ENCODE measurements at regions not wholly inside any gene's neighbourhood (a gene's known extent, or its start where the extent isn't known, plus 50 kb on each side); places are given as distances from the start of the nearest gene placed in this dataset.

DNA sequence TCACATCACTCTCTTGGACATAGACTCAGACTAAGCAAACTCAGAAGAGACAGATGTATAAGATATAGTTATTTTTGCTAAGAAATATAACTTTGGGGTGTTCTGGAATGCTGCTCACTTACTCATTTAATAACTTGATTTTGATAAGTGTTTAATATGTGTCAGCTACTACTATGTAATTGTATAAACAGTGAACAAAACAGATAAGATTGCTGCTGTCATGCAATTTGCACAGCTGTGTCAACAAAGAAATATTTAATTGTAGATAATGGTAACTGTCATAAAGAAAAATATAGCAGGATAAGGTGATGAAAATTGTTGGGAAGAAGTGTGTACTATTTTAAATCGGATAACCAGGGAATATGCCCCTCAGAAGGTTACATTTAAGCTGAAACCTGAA, 84.1 kb upstream of the ZDHHC17 start:
- no peaks in the 10 kb centered on the region for H3K36me3 ChIP-seq
- no peak overlapping the region for H3K27ac ChIP-seq
- Mint-ChIP-seq H3K4me1 (peaks cover 7% of the 10 kb centered on the region), H3K27me3 (ENCODE audit: insufficient read depth, low read depth) (peaks cover 2% of the 10 kb centered on the region), H3K36me3 (no peaks in the 10 kb centered on the region), H3K9me3 (no peaks in the 10 kb centered on the region), H3K27ac (no peak overlapping the region), H3K4me3 (no peak overlapping the region)
- no peaks in the 10 kb centered on the region for H3K9me3 ChIP-seq (ENCODE audit: low read depth)
- H3K4me1 ChIP-seq, result no peaks in the 10 kb centered on the region
- H4K20me1 ChIP-seq (ENCODE audit: low read depth), result no peaks in the 10 kb centered on the region
- H3K4me2 ChIP-seq, result no peak overlapping the region
- TF ChIP-seq, protein P1, sequence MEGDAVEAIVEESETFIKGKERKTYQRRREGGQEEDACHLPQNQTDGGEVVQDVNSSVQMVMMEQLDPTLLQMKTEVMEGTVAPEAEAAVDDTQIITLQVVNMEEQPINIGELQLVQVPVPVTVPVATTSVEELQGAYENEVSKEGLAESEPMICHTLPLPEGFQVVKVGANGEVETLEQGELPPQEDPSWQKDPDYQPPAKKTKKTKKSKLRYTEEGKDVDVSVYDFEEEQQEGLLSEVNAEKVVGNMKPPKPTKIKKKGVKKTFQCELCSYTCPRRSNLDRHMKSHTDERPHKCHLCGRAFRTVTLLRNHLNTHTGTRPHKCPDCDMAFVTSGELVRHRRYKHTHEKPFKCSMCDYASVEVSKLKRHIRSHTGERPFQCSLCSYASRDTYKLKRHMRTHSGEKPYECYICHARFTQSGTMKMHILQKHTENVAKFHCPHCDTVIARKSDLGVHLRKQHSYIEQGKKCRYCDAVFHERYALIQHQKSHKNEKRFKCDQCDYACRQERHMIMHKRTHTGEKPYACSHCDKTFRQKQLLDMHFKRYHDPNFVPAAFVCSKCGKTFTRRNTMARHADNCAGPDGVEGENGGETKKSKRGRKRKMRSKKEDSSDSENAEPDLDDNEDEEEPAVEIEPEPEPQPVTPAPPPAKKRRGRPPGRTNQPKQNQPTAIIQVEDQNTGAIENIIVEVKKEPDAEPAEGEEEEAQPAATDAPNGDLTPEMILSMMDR (IDR thresholded peaks at IDR 0.05), result no peak
- TF ChIP-seq EZH2phosphoT487 (IDR thresholded peaks at IDR 0.05) (no peak), EZH2 (IDR thresholded peaks at IDR 0.05) (no peak)
- no peak overlapping the region for H3K9ac ChIP-seq
- no peak overlapping the region for H3K4me3 ChIP-seq
- DNase-seq (ENCODE audit: low spot score), result no peak
- H3K79me2 ChIP-seq (ENCODE audit: low read depth), result no peaks in the 10 kb centered on the region
- H2AFZ ChIP-seq (replicated peaks), result no peak overlapping the region
- no peaks in the 10 kb centered on the region for H3F3A ChIP-seq (ENCODE audit: low read depth)
- no peaks in the 10 kb centered on the region for H3K27me3 ChIP-seq

DNA sequence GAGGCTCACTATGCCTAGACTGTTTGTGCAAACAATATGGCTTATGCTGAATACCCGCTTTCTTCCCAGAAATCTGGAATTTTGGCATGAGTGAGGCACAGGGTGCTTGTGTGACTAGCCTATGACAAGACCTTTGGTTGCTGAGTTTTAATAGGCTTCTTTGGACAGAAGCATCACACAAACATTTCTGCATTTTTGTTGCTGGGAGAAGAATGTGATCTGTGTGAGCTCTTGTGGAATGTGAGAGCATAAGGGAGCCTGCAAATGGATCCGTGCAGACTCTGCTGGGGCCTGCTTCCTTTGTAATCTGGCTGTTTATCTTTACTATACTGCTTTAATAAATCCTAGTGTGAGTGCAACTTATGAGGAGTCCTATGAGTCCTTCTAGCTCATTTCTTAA, 83.0 kb upstream of the ZDHHC17 start:
- no peaks in the 10 kb centered on the region for H3K79me2 ChIP-seq (ENCODE audit: low read depth)
- no peak overlapping the region for H3K9ac ChIP-seq
- no peak overlapping the region for H3K4me2 ChIP-seq
- H3K4me3 ChIP-seq, result no peak overlapping the region
- H3K27ac ChIP-seq, result no peak overlapping the region
- H2AFZ ChIP-seq (replicated peaks), result peak overlapping the region; percentile 4
- TF ChIP-seq, protein P1 (IDR thresholded peaks at IDR 0.05), result no peak
- no peak for TF ChIP-seq EZH2 (IDR thresholded peaks at IDR 0.05)
- no peak for TF ChIP-seq EZH2phosphoT487 (IDR thresholded peaks at IDR 0.05)
- Mint-ChIP-seq H3K9me3 (no peaks in the 10 kb centered on the region), H3K4me1 (peaks cover 17% of the 10 kb centered on the region), H3K36me3 (no peaks in the 10 kb centered on the region), H3K27me3 (ENCODE audit: insufficient read depth, low read depth) (peaks cover 2% of the 10 kb centered on the region), H3K27ac (peak overlapping the region; percentile 7), H3K4me3 (no peak overlapping the region)
- H3K27me3 ChIP-seq, result no peaks in the 10 kb centered on the region
- peaks cover 11% of the 10 kb centered on the region for H3K4me1 ChIP-seq
- DNase-seq (ENCODE audit: low spot score), result no peak
- no peaks in the 10 kb centered on the region for H3K36me3 ChIP-seq
- no peaks in the 10 kb centered on the region for H3F3A ChIP-seq (ENCODE audit: low read depth)
- no peaks in the 10 kb centered on the region for H4K20me1 ChIP-seq (ENCODE audit: low read depth)
- H3K9me3 ChIP-seq (ENCODE audit: low read depth), result no peaks in the 10 kb centered on the region

GRCh38 chr12:76685246-76685678, 78.7 kb upstream of the ZDHHC17 start:
- Mint-ChIP-seq H3K4me3 (no peak overlapping the region), H3K27ac (peak overlapping the region; percentile 10), H3K27me3 (ENCODE audit: insufficient read depth, low read depth) (no peaks in the 10 kb centered on the region), H3K9me3 (peaks cover under 1% of the 10 kb centered on the region), H3K36me3 (no peaks in the 10 kb centered on the region), H3K4me1 (peaks cover 20% of the 10 kb centered on the region)
- peak; percentile 56 for DNase-seq (ENCODE audit: low spot score)
- Histone ChIP-seq H3K79me2 (ENCODE audit: low read depth) (no peaks in the 10 kb centered on the region), H3F3A (ENCODE audit: low read depth) (no peaks in the 10 kb centered on the region), H3K27ac (no peak overlapping the region), H3K4me1 (peaks cover 11% of the 10 kb centered on the region), H3K36me3 (no peaks in the 10 kb centered on the region), H3K27me3 (no peaks in the 10 kb centered on the region), H3K9me3 (ENCODE audit: low read depth) (no peaks in the 10 kb centered on the region), H3K9ac (no peak overlapping the region), H4K20me1 (ENCODE audit: low read depth) (no peaks in the 10 kb centered on the region), H3K4me3 (no peak overlapping the region), H2AFZ (replicated peaks) (peak overlapping the region; percentile 88), H3K4me2 (peak overlapping the region; percentile 45)
- no peak for TF ChIP-seq EZH2phosphoT487 (IDR thresholded peaks at IDR 0.05)
- TF ChIP-seq EZH2 (IDR thresholded peaks at IDR 0.05), result no peak
- TF ChIP-seq, protein P1 (IDR thresholded peaks at IDR 0.05), result no peak
